ENCODE measurements at regions not wholly inside any gene's neighbourhood (a gene's known extent, or its start where the extent isn't known, plus 50 kb on each side); places are given as distances from the start of the nearest gene placed in this dataset.

DNA sequence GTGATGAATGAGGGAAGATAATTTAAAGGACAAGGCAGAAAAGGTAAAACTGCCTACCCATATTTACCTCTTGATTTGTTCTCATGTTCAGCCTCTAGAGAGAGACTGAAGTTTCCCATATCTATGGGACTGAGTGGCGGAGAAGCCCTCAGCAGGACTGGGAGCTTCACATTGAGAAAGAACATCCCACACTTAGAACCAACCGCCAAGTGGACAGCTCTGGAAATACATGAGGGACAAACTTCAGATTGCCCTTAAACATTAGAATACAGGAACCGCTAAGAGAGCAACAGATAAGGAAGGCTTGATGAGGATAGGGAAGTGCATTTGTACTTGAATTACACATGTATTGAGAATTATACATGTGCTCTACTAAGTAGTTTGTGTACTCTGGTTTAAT lies 316.0 kb upstream of the MIR17HG start (continued):
- TF ChIP-seq, protein P1, sequence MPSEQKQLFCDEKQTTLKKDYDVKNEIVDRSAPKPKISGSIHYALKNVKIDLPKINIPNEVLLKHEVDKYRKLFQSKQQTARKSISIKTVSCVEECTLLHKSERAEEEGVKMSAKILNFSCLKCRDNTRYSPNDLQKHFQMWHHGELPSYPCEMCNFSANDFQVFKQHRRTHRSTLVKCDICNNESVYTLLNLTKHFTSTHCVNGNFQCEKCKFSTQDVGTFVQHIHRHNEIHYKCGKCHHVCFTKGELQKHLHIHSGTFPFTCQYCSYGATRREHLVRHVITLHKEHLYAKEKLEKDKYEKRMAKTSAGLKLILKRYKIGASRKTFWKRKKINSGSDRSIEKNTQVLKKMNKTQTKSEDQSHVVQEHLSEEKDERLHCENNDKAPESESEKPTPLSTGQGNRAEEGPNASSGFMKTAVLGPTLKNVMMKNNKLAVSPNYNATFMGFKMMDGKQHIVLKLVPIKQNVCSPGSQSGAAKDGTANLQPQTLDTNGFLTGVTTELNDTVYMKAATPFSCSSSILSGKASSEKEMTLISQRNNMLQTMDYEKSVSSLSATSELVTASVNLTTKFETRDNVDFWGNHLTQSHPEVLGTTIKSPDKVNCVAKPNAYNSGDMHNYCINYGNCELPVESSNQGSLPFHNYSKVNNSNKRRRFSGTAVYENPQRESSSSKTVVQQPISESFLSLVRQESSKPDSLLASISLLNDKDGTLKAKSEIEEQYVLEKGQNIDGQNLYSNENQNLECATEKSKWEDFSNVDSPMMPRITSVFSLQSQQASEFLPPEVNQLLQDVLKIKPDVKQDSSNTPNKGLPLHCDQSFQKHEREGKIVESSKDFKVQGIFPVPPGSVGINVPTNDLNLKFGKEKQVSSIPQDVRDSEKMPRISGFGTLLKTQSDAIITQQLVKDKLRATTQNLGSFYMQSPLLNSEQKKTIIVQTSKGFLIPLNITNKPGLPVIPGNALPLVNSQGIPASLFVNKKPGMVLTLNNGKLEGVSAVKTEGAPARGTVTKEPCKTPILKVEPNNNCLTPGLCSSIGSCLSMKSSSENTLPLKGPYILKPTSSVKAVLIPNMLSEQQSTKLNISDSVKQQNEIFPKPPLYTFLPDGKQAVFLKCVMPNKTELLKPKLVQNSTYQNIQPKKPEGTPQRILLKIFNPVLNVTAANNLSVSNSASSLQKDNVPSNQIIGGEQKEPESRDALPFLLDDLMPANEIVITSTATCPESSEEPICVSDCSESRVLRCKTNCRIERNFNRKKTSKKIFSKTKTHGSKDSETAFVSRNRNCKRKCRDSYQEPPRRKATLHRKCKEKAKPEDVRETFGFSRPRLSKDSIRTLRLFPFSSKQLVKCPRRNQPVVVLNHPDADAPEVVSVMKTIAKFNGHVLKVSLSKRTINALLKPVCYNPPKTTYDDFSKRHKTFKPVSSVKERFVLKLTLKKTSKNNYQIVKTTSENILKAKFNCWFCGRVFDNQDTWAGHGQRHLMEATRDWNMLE (tag by site-specific recombination; conservative IDR thresholded peaks at IDR 0.05; ENCODE audit: low read depth), result no peak
- TF ChIP-seq ZNF426 (tag by site-specific recombination; IDR thresholded peaks at IDR 0.05), result no peak

GRCh38 chr13:91032104-91032503 lies 315.4 kb upstream of the MIR17HG start:
- CTCF ChIA-PET, result no interaction called here
- H3K36me3 ChIP-seq (ENCODE audit: control insufficient read depth in 2 of 2, insufficient read depth in 1 of 2, low read length in 2 of 2), result no peaks in the 10 kb centered on the region
- H3K9me3 ChIP-seq (ENCODE audit: control insufficient read depth, insufficient read depth, low read depth, low read length), result no peaks in the 10 kb centered on the region
- H3K4me1 ChIP-seq (ENCODE audit: control insufficient read depth, insufficient read depth, low read length), result no peaks in the 10 kb centered on the region
- H3K4me3 ChIP-seq (ENCODE audit: low read depth, low read length), result no peak overlapping the region
- H3K27ac ChIP-seq (ENCODE audit: extremely low read depth, low read depth, low read length), result no peak overlapping the region
- POLR2A ChIA-PET, result no interaction called here
- TF ChIP-seq WT1 (tag by site-specific recombination; IDR thresholded peaks at IDR 0.05) (no peak), ZNF530 (tag by site-specific recombination; IDR thresholded peaks at IDR 0.05; ENCODE audit: low read depth) (no peak), ZNF133 (tag by site-specific recombination; IDR thresholded peaks at IDR 0.05) (no peak), ZBTB11 (tag by site-specific recombination; conservative IDR thresholded peaks at IDR 0.05; ENCODE audit: low read depth) (no peak), ZNF211 (tag by site-specific recombination; IDR thresholded peaks at IDR 0.05; ENCODE audit: low read depth) (no peak), ZFHX2 (tag by site-specific recombination; conservative IDR thresholded peaks at IDR 0.05) (no peak), ZNF571 (tag by site-specific recombination; IDR thresholded peaks at IDR 0.05) (no peak), ZNF280D (tag by site-specific recombination; IDR thresholded peaks at IDR 0.05) (no peak), ZNF324 (tag by site-specific recombination; IDR thresholded peaks at IDR 0.05) (no peak), GLI2 (tag by site-specific recombination; IDR thresholded peaks at IDR 0.05; ENCODE audit: borderline replicate concordance, low read depth) (no peak), PRDM10 (tag by site-specific recombination; IDR thresholded peaks at IDR 0.05) (no peak), ZNF19 (tag by site-specific recombination; IDR thresholded peaks at IDR 0.05; ENCODE audit: low read depth) (no peak), ZNF140 (tag by site-specific recombination; IDR thresholded peaks at IDR 0.05) (no peak), ZNF132 (tag by site-specific recombination; IDR thresholded peaks at IDR 0.05; ENCODE audit: borderline replicate concordance) (no peak)
- TF ChIP-seq, protein P2, sequence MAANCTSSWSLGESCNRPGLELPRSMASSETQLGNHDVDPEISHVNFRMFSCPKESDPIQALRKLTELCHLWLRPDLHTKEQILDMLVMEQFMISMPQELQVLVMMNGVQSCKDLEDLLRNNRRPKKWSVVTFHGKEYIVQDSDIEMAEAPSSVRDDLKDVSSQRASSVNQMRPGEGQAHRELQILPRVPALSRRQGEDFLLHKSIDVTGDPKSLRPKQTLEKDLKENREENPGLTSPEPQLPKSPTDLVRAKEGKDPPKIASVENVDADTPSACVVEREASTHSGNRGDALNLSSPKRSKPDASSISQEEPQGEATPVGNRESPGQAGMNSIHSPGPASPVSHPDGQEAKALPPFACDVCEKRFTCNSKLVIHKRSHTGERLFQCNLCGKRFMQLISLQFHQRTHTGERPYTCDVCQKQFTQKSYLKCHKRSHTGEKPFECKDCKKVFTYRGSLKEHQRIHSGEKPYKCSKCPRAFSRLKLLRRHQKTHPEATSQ (tag by site-specific recombination; IDR thresholded peaks at IDR 0.05), result no peak
- TF ChIP-seq, protein P3, sequence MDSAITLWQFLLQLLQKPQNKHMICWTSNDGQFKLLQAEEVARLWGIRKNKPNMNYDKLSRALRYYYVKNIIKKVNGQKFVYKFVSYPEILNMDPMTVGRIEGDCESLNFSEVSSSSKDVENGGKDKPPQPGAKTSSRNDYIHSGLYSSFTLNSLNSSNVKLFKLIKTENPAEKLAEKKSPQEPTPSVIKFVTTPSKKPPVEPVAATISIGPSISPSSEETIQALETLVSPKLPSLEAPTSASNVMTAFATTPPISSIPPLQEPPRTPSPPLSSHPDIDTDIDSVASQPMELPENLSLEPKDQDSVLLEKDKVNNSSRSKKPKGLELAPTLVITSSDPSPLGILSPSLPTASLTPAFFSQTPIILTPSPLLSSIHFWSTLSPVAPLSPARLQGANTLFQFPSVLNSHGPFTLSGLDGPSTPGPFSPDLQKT (IDR thresholded peaks at IDR 0.05; ENCODE audit: borderline replicate concordance, low read depth, low read length), result no peak

Measured in HEK293 (cell line).